Thoracic aorta (tissue), 2 donors: ENCODE measurements at regions not wholly inside any gene's neighbourhood (a gene's known extent, or its start where the extent isn't known, plus 50 kb on each side); places are given as distances from the start of the nearest gene placed in this dataset.
"Not testable (repeated sequence)": the region's sequence is repeated elsewhere in the genome, so short reads cannot be mapped to it uniquely, and the experiment has no call there.

Source experiments
- ATAC-seq: fragments of 150-250 bp; one replicate; pipeline ENCODE4 v1.8.0; 2017; ENCODE audit warnings: low read depth; ENCODE audit not compliant: insufficient number of reproducible peaks, low FRiP score
- DNase-seq: peaks from one replicate; pipeline ENCODE4 v3.0.0-alpha.2; 2020; ENCODE audit warnings: low spot score
- H3K27ac ChIP-seq, 2 donors: fragments of 200-600 bp; sonication (generic); 1 replicate in 1 of 2; 2 replicates in 1 of 2; pipeline ENCODE4 v1.5.1; 2016; ENCODE audit warnings: mild to moderate bottlenecking in 2 of 2, moderate library complexity in 2 of 2
- H3K27me3 ChIP-seq: fragments of 200-600 bp; sonication (generic); replicated peaks from 2 replicates; pipeline ENCODE4 v1.6.0; 2016; ENCODE audit warnings: mild to moderate bottlenecking; ENCODE audit not compliant: insufficient read depth
- H3K36me3 ChIP-seq: fragments of 200-600 bp; sonication (generic); one replicate; pipeline ENCODE4 v1.5.1; 2016
- H3K4me1 ChIP-seq, 2 donors: fragments of 200-600 bp; sonication (generic); 1 replicate in 1 of 2; 2 replicates in 1 of 2; pipeline versions ENCODE4 v1.5.1 to v1.6.0; 2016; ENCODE audit warnings: low read depth in 2 of 2, mild to moderate bottlenecking in 1 of 2; ENCODE audit not compliant: control insufficient read depth in 1 of 2
- H3K4me3 ChIP-seq: fragments of 200-600 bp; sonication (generic); 2 replicates; pipeline ENCODE4 v1.5.1; 2016; ENCODE audit warnings: mild to moderate bottlenecking
- H3K9me3 ChIP-seq: fragments of 200-600 bp; sonication (generic); 2 replicates; pipeline ENCODE4 v1.5.1; 2016
- CTCF ChIP-seq: fragments of 200-600 bp; sonication (generic); IDR thresholded peaks from one replicate; pipeline ENCODE4 v1.5.1; 2019; ENCODE audit warnings: antibody characterized with exemption

- H3K36me3 ChIP-seq = no peaks in the 10 kb centered on the region
- no peaks in the 10 kb centered on the region for H3K9me3 ChIP-seq
- H3K4me3 ChIP-seq = no peak overlapping the region
- no peaks in the 10 kb centered on the region for H3K27me3 ChIP-seq
- H3K27ac ChIP-seq = no peak overlapping the region
- no peak for TF ChIP-seq CTCF
- no peak for ATAC-seq
- no peak for DNase-seq
- H3K4me1 ChIP-seq = no peaks in the 10 kb centered on the region
Measured at GRCh38 chr12:23281295-23281694, 656.3 kb downstream of the ETNK1 start.

GRCh38 chr12:23282701-23283100 is 657.7 kb downstream of the ETNK1 start:
- ATAC-seq (no peak), DNase-seq (no peak)
- no peaks in the 10 kb centered on the region for H3K9me3 ChIP-seq
- H3K27me3 ChIP-seq = no peaks in the 10 kb centered on the region
- TF ChIP-seq CTCF = no peak
- no peak overlapping the region for H3K27ac ChIP-seq
- H3K36me3 ChIP-seq = no peaks in the 10 kb centered on the region
- no peak overlapping the region for H3K4me3 ChIP-seq
- H3K4me1 ChIP-seq = no peaks in the 10 kb centered on the region

- H3K9me3 ChIP-seq, H3K4me3 ChIP-seq, ATAC-seq, H3K4me1 ChIP-seq, H3K27me3 ChIP-seq, H3K27ac ChIP-seq, H3K36me3 ChIP-seq, DNase-seq: not testable (repeated sequence)
Measured at GRCh38 chr12:23285764-23286530, 661.0 kb downstream of the ETNK1 start.

- ATAC-seq = no peak
- no peak for TF ChIP-seq CTCF
- Histone ChIP-seq H3K9me3 (no peaks in the 10 kb centered on the region), H3K4me3 (no peak overlapping the region), H3K27me3 (no peaks in the 10 kb centered on the region), H3K27ac (no peak overlapping the region), H3K36me3 (no peaks in the 10 kb centered on the region), H3K4me1 (peaks cover 24 to 50% of the 10 kb centered on the region in 2 donors)
- no peak for DNase-seq
Measured at GRCh38 chr12:23290627-23291330, 658.7 kb downstream of the SOX5 start.

- Histone ChIP-seq H3K36me3 (no peaks in the 10 kb centered on the region), H3K4me1 (peaks cover 0 to 3% of the 10 kb centered on the region in 2 donors), H3K27me3 (no peaks in the 10 kb centered on the region), H3K9me3 (no peaks in the 10 kb centered on the region), H3K4me3 (no peak overlapping the region), H3K27ac (no peak overlapping the region)
- no peak for TF ChIP-seq CTCF
- DNase-seq (no peak), ATAC-seq (no peak)
Measured at GRCh38 chr12:23303220-23303619, 646.2 kb downstream of the SOX5 start.
